ENCODE measurements at regions not wholly inside any gene's neighbourhood (a gene's known extent, or its start where the extent isn't known, plus 50 kb on each side); places are given as distances from the start of the nearest gene placed in this dataset.

GRCh38 chr9:79264041-79264440, 307.7 kb upstream of the TLE4 start:
- no peak for DNase-seq (ENCODE audit: low read depth, low spot score)
- H3K4me3 ChIP-seq (ENCODE audit: low read length), result no peak overlapping the region

DNA sequence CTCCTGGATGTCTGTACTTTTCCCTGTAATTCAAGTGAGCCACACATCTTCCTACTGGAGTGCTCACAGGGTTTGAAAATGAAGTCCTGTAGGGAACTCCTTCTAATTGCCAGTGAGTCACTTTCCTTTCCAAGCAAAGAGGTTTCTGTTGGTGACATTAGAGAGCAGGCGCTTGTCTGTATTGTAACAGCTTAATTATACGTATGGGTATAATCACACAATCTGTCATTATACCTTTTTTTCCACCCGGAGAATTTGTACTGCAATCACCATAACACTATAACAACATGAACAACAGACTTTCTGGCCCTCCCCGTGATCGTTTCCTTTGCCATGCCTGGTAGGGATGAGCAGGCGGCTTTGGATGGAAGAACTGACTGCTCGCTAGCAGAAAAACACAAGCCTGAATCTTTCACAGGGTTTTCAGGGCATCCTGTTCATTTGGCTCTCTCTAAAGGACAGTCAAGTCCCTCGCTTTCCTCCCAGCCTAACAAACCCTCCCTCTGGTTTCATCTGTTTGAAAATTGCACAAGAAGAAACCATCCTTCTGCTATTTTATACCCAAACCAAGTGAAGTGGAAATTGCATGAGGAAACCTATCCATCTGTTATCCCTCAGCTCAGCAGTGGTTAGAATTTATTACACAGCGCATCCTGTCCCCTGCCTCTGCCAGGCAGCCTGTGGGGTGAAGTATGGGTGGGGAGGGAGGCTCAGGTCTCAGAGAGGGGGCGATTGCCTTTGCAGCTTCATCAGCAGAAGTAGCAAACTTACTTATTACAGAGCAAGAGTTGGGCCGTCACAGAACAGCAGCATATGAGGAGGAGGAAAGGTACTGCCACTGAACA, 307.0 kb upstream of the TLE4 start:
- no peak overlapping the region for H3K4me3 ChIP-seq (ENCODE audit: low read length)
- no peak for DNase-seq (ENCODE audit: low read depth, low spot score)

- DNase-seq (ENCODE audit: low read depth, low spot score), result no peak
- no peak overlapping the region for H3K4me3 ChIP-seq (ENCODE audit: low read length)
Measured at GRCh38 chr9:79266986-79267385, 304.8 kb upstream of the TLE4 start.

DNA sequence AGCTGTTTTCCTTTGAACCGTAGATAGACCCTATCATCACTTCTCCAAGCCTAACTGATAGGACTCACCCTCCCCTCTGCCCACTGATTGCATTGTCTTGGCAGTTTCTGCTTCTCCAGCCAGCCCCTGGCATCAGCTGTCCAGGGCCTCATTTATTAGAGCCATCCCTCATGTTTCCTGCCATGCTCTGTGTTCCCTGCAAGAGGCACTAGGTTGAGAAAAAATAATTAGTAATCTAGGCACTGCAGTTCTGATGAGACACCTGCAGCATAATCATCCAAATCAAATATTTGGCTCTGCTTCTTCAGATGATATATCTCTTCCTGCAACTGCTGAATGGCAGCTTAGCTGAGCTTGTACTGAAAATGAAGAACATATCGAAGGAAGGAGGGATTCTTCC, 303.0 kb upstream of the TLE4 start:
- H3K4me3 ChIP-seq (ENCODE audit: low read length), result no peak overlapping the region
- DNase-seq (ENCODE audit: low read depth, low spot score), result no peak

- no peak for DNase-seq (ENCODE audit: low read depth, low spot score)
- H3K4me3 ChIP-seq (ENCODE audit: low read length), result no peak overlapping the region
Measured at GRCh38 chr9:79273311-79273710, 298.5 kb upstream of the TLE4 start.

GRCh38 chr9:79279356-79279755, 292.4 kb upstream of the TLE4 start:
- DNase-seq (ENCODE audit: low read depth, low spot score), result no peak
- H3K4me3 ChIP-seq (ENCODE audit: low read length), result no peak overlapping the region

DNA sequence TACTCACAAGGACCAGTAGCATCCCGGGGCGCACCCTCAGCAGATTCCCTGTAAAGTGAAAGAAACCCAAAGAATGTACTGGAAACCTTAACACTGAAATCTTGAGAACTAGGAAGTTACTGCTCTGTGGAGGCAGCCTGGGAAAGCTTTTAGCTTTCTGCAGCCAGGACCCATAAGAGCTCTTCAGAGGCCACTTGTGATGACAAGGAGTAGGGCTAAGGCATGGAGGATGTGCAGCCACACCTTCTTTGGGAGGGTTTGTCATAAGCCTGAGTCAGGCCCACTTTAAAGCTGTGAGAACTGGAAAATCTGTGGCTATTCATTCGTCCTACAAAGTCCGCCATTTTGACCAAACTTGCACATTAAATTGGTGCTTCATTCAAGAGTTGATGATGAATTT, 291.1 kb upstream of the TLE4 start:
- DNase-seq (ENCODE audit: low read depth, low spot score), result no peak
- H3K4me3 ChIP-seq (ENCODE audit: low read length), result no peak overlapping the region

DNA sequence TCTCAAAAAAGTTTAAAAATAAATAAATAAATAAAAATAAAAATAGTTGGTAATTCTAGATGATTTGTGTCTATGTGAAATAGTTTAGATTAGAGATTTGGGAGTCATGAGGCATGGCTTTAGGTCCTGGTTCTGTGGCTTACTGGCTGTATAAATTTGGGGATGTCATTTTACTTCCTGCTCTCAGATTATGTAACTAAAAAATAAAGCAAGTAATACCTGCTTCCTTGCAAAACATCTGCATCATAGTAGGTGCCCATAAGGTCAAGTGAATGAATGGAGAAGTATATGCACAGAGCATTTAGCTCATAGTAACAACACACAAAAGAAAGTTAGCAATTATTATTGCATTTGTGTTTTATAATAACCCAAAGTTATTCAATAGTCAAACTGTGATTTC, 287.7 kb upstream of the TLE4 start:
- DNase-seq (ENCODE audit: low read depth, low spot score), result no peak
- no peak overlapping the region for H3K4me3 ChIP-seq (ENCODE audit: low read length)

DNA sequence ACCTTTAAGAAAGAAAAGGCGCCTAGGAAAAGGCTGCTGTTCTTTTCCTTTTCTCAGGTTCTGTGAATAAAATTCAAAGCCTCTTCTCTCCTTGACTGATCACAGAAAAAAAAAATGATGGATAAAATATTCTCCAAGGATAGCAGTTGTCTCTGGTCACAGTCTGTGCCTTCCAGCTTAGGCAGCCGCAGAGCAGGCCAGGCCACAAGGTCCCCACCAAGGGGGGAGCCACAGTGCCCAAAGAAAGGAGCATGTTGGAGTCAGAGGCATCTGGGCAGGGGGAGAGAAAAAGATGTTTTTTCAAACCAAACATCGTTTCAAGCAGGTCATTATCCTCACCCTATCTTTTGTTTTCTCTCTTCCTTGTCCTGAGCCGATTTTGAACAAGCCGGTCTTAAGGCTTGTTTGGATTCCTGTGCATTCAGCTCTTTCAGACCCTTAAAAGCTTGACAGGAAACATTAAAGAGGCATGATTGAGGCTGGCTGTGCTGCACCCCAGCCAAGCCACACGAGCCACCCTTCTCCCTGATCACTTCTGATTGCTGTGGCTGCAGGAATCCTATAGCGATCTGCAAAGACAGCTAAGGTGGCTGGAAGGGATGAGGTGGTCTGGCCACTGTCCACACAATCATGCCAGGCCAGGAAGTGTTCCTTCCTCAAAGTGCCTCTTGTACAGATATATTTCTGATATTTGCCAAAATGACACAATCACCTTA, 284.6 kb upstream of the TLE4 start:
- no peak for DNase-seq (ENCODE audit: low read depth, low spot score)

DNA sequence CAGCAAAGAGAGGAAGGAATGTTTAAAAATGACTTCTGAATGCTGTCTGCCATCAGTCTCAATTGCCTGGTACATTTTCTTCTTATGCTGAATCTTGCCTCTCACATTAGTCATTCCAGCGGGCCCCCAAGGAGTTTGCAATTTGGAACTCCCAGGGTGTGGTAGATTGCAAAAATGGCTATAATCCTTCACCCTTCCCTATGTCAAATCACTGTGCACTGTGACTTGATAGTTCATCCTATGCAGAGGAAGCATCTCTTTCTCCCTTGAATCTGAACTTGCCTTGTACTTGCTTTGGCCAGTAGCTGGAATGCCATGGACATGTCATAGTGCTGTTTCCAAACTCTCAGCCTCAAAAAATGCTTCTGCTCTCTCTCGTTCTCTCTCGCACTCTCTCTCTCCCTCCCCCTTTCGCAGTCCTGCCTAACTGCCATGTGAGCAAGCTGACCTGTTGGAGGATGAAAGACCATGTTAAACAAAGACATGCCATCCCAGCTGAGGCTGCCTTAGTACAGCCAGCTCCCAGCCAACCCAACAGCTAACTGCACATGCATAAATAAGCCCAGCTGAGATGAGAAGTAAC, 284.0 kb upstream of the TLE4 start:
- H3K4me3 ChIP-seq (ENCODE audit: low read length), result no peak overlapping the region
- no peak for DNase-seq (ENCODE audit: low read depth, low spot score)

More for the DNA sequence above, 284.6 kb upstream of the TLE4 start:
- H3K4me3 ChIP-seq (ENCODE audit: low read length), result no peak overlapping the region

- DNase-seq (ENCODE audit: low read depth, low spot score), result no peak
- H3K4me3 ChIP-seq (ENCODE audit: low read length), result no peak overlapping the region
Measured at GRCh38 chr9:79289856-79290255, 281.9 kb upstream of the TLE4 start.

DNA sequence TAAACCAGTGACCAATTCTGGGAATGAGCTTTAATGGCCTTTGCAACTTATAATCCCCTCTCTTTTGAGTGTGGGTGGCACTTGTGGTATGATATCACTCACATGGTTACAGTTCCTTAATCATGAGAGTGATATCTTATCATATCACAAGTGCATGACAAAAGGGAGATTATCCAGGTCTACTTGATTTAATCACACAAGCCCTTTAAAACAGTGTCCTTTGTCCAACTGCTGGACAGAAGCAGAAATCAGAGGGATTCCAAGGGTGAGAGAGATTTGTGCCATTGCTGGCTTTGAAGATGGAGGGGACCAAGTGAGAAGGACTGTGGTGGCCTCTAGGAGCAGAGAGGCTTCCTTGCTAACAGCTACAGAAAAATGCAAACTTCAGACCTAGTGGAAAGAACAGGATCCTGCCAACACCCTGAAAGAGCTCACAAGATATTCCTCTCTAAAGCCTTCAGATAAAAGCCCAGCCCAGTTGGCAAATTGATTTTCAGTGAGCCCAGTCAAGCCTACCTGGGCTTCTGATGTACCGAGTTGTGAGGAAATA, 279.0 kb upstream of the TLE4 start:
- no peak overlapping the region for H3K4me3 ChIP-seq (ENCODE audit: low read length)
- no peak for DNase-seq (ENCODE audit: low read depth, low spot score)

DNA sequence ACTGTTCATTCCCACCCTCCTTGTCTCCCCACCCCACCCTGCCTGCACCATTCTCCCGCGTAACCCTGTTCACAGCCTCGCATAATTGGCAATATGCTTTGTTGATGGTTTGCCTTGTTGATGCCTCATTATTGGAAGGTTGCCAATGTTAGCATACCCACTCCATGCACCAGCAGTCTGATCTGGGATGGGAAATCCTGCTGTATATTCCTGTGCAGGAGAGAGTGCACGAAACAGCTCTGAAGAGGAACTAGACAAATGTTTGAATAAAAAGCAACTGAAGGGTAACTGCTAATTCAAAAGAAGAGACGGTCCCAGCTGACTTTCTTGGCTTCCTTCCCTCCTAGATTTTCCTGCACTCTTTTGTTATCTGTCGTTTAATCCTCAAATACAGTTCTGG, 271.7 kb upstream of the TLE4 start:
- no peak for DNase-seq (ENCODE audit: low read depth, low spot score)
- H3K4me3 ChIP-seq (ENCODE audit: low read length), result no peak overlapping the region

DNA sequence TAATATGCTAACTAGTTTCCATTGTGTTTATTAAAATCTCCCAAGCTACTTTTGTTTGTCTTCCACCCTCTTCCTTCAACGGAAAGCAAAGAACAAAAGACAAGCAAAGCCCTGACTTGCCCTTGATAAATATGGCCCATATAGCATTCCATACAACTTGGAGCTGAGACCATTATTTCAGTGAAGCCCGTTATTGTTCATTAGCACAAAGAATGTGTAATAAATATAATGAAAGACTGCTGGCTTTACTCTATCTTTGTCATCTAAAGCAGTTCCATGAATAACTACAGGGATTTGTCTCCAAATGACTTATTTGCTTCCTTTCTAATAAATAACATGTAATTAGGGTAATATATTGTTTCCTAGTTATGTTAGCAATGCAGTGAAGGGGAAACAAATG, 270.7 kb upstream of the TLE4 start:
- no peak overlapping the region for H3K4me3 ChIP-seq (ENCODE audit: low read length)
- DNase-seq (ENCODE audit: low read depth, low spot score), result no peak

DNA sequence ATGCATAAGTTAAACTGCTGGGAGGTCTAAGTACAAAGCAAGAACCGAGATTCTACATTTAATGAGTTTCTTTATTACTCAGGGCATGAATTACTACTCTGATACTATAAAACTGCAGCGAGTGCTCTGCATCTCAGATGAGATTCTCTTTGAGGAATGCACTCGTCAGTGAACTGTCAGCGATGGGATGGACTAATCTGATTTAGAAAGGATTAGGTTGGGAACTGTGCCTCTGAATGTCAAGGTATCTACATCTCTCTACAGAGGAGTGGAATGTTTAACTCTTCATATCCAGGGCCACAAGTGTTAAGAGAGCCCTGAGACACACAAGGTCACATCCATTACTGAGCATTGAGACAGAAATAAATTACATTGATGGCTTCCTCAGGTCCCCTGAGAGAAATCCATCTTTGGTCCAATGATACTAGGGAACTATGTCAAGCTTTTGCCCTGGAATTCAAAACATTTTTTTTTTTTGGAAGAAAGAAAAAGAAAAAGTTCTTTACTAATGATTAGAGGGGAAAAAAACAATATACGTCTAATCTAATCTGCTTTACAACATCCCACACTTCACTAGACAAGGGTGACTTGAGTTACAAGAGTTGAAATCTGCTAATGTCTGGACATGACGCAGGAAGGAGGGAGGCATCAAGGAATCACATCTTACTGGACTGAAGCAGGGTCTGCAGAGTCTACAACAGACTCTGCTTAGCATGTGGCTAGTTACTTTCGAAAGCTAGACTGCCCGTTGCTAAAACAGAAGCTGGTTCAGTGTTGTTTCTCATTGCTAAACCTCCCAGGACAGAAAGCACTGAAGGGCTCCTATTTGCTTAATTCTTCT, 270.0 kb upstream of the TLE4 start:
- no peak overlapping the region for H3K4me3 ChIP-seq (ENCODE audit: low read length)
- DNase-seq (ENCODE audit: low read depth, low spot score), result no peak

GRCh38 chr9:79302569-79302968, 269.2 kb upstream of the TLE4 start:
- H3K4me3 ChIP-seq (ENCODE audit: low read length), result no peak overlapping the region
- DNase-seq (ENCODE audit: low read depth, low spot score), result no peak

GRCh38 chr9:79308012-79308411, 263.8 kb upstream of the TLE4 start:
- H3K4me3 ChIP-seq (ENCODE audit: low read length), result no peak overlapping the region
- DNase-seq (ENCODE audit: low read depth, low spot score), result no peak

DNA sequence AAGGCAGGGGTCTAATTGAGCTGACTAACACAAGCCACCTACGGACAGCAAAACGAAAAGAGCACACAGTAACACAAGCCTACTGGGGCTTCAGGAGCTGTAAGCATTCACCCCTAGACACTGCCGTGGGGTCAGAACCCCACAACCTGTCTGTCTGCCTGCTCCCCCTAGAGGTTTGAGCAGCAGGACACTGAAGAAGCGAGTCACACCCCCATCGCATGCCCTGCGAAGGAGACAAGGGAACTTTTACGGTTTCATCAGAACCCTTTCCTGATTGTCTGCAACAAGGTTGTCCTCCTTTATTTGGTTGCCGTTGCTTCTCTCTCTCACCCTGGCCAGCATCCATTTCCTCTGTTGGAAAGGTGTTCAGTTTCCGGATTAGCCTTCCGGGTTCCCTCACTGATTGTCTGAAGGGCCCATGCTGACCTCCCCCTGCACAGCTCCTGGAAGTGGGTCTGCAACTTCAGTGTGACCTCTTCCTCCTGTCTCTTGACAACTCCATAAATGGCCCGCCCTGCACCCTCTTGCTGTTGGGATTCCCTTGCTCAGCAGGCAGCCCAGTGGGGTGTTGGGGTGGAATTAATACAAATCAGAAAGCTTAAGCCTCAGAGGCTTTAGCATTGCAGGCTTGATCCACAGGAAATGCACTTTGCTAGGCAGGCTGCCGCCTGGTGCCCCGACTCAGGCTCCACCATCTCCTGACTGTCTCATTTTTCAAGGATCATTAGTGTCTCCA, 258.9 kb upstream of the TLE4 start:
- H3K4me3 ChIP-seq (ENCODE audit: low read length), result no peak overlapping the region
- DNase-seq (ENCODE audit: low read depth, low spot score), result no peak

DNA sequence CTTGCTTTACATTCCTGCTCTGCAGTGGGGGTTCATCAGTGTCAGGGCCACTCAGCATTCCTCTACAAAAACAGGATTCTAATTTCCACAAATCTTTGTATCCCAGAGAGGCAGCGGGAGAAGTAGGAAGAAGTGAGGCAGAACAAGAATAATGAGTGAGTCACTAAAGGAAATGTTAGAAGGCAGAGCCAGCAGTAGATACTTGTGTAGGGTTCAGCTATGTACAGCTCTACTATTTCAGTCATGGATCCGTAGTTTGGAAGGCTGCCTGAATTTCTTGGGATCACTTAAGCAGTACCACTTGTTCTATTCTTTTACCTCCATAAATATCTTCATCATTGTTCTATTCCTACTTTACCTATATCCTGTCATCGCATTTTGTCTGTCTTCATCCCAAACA, 246.3 kb upstream of the TLE4 start:
- no peak for DNase-seq (ENCODE audit: low read depth, low spot score)
- H3K4me3 ChIP-seq (ENCODE audit: low read length), result no peak overlapping the region

Measured in Jurkat, Clone E6-1 (cell line).